ENCODE measurements at regions not wholly inside any gene's neighbourhood (a gene's known extent, or its start where the extent isn't known, plus 50 kb on each side); places are given as distances from the start of the nearest gene placed in this dataset.

DNA sequence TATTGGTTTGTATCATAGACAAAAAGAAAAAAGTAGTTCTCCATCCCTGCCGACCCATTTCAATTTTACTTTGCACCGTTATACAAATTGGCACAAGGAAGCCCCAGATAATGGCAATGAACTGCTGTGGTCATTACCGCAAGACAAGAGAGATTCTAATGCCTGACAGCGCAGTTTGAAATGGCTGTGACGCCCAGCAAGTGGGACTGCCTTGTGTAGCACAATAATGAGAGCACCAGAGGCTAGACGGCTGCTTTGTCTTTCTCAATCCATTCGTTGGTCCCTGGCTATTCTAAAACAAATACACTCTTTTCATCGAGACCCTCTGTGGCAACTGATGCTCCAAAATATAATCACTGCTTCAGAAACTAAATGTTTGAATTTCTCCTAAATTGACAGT, 192.4 kb upstream of the NEIL3 start:
- DNase-seq, result no peak

DNA sequence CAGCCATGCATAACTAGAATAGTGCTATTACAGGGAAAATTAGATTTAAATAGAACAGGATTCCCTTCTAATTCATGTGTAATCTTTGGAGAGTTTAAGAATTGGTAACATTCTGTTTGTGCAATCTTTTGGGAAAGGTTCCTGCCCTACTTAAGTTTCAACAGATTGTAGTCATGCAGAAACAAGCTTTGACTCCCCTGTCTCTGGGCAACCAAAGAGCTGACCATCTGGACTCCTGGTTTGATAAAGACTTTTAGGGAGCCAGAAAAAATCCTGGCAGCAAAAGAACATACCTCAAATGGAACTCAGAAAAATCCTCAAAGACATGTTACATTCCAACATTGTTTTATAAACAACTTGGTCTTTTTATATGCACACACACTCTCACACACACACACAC, 191.1 kb upstream of the NEIL3 start:
- no peak for DNase-seq

DNA sequence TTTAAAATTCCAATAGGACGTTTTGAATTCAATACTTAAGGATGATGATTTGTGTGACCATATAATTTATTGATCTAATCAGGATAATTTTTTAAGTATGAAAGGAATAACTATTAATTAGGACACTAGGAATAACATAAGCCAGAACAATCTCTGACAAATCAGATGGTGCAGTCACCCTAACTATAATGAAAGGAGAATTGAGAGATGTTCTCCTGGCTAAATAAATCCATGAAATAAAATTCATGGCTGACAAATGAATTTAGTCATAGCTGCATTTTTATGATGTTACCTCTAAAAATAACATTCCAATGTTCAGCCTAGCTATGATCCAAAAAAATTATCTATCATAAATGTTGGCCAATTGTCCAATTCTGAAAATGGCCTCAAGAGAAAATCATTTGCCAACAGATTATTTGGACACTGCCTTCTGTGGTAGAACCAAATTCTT, 190.6 kb upstream of the NEIL3 start:
- DNase-seq, result no peak

DNA sequence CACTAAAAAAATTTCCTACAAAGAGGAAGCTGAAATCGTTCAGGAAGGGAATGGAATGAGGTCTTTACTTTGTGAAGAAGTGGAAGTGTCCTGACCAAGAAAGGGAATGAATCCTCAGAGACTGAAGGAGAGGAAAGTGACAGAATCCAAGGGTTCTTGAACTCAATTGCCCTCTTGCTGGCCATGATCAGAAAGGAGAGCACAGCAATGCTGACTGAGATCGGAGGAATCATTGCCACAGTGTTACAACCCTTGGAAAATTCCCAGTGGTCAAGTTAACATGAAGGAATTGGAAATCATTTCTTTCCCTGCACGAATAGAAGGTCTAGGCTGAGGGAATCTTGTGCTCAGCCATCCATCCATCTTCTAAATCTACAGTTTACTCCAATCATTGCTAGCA, 190.0 kb upstream of the NEIL3 start:
- DNase-seq, result no peak

DNA sequence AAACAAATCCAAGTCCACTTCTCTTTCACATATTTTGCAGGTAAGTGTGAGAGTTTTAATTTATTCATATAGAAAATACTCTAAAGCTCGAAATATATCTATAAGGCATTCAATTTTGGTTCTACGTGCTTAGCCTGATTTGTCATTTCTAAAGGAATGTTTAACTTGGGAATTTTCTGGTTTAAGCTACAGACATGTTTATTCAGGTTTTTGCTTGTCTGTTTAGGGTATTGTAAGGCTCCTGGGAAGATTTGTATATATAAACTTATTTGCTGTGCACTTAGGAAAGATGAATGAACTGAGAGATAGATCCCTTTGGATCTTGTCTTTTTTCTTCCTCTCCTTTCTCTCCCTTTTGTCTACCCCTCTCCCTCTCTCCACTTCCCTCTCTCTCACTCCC, 185.9 kb upstream of the NEIL3 start:
- no peak for DNase-seq

DNA sequence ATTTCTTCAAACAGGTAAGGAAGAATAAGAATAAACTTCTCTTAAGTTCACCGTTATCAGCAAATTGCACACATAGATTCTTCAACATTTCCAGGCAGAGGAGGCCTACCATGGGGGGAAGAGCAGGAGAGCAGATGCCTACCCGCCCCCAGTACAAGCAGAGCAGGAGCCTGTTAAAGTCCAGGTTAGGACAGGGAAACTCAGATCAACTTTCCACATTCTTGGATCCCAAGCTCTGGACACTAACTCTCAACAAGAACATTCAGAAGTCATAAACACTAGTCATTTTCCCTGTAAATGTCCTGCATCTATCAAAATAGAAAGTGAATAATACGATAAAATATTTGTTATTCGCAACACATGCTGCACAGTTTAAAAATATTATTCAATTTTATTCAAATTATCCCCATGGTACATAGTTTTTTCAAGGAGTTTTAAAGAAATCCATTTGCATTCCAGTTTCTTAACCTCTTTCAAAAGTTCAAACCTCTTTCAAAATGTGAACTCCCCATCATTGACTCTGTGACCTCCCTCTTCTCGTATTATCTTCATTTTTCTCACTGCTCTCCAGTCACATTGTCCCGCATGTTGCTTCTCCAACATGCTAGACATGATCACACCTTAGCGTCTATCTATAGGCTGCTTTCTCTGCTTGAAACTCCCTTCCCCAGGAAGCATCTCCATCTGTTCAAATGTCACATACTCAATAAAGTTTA, 185.2 kb upstream of the NEIL3 start:
- no peak for DNase-seq

DNA sequence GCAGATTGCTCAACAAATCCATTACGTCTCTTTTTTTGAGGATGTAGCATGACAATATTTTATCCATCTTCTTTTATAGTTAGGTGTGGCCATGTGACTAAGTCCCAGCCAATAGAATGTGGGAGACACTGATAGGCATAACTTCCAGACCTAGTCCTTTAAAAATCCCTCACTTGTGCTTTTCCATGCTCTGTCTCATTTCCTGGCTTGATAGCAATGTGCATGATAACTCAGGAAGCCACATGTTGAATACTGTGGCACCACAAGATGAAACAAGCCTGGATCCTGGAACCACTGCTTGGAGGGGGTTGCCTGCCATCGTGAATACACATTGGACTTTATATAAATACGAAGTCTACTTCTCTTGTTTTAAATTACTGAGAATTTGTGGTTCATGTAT, 184.0 kb upstream of the NEIL3 start:
- DNase-seq, result no peak

DNA sequence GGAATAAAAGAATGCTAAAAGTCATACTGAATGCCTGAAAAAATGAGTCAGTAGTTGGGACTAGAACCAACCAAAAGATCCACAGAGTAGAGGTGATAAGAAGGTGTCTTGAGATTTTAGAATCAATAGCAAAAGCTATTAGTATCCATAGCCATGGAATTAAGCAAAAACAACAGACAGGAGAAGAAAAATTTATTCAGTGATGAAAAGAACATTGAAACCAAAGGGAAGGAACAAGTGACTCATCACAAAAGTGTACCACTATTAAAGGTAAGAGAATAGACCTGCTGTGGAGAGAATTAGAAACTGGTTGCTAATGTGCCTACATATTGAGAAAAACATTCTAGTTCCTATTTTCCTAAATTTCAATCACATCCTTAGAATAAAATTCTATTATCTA, 182.0 kb upstream of the NEIL3 start:
- no peak for DNase-seq

DNA sequence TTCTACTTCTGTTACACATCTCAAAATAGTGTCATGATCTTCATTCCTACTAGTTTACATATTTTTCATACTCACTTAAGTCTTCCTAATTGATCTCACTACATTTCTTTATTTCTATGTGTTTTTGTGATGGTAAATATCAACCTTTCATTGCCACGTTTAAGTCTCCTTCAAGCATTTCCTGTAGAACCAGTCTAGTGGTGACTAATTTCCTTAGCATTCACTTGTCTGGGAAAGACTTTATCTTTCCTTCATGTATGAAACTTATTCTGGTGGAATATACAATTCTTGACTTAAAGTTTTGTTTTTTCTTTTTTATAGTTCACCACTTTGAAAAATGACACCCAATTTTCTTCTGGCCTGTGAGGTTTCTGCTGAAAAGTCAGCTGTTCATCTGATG, 181.4 kb upstream of the NEIL3 start:
- DNase-seq, result no peak

DNA sequence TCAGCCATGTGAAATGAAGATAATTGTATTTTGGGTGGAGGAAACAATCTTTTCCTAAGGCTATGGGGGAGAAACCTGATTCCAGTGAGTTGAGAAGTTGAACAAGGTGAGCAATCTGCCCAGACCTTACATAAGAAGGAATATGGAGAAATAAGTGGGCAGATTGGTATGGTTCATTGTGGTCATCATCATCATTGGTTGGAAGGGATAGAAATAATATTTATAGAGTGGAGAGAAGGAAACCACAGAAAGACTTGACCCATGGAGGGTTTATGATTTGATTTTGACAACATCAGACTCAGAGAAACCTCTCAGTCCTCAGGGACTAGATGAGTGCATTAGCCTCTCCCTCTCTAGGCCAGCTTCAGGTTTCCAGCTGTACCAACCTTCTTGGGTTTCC, 177.9 kb upstream of the NEIL3 start:
- no peak for DNase-seq

DNA sequence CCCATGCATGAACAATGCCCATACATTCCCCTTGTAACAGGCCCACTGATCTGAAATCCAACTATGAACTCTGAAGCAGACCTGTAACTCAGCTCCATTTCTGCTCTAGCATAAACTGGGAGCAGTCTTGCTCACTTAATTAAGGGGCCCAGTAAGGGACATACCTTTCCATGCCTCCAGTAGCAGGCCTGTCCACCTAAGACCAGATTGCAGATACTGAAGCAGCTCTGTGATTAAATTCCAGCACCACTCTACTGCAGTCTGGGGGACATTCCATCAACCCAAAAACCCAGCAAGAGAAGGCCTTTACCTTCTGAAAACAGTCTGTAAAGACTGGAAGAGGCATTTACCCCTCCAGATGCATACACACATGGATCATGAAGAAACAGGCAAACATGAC, 162.0 kb upstream of the NEIL3 start:
- DNase-seq, result no peak

DNA sequence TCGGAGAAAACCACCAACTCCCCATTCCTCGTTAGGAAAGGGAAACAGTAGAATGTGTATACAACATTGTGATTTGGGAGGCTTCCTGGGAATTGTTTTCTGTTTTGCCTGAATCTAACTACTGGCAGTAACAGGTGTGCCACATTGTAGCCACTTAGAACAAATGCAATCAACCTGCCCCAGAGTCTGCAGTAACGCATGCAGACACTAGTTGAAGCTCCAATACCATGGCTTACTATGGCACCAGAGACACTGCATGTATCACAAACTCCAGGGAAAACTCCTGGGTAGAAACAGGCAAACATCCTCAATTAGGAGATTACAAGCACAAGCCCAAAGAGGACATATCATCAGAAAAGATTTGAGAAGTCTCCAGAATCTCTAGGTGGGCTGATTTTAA, 154.2 kb upstream of the NEIL3 start:
- DNase-seq, result no peak

DNA sequence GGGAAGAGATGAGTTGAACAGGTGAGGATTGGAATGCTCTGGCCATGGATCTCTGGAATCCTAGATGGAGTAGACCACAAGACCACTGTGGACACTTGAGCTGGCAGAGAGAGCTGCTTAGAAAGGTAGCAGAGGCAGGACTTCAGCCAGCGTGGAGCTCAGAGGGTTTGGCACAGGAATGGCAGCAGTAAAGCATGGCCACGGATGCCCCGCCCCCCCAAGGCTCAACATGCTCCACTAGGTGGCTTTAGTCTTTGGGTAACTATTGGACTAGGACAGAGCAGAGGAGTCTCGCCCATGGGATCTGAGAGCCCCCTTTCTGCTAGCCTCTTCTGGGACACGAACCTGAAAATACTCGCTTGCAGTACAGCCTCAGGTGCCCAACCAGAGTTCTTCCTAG, 150.1 kb upstream of the NEIL3 start:
- no peak for DNase-seq

DNA sequence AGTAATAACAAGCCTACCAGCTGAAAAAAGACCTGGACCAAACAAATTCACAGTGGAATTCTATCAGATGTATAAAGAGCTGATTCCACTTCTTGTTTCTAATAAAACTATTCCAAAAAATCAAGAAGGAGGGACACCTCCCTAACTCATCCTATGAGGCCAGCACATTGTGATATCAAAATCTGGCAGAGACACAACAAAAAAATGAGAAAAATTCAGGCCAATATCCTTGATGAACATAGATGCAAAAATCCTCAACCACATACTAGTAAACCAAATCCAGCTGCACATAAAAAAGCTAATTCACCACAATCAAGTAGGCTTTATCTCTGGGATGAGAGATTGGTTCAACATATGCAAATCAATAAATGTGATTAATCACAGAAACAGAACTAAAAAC, 147.9 kb upstream of the NEIL3 start:
- no peak for DNase-seq

DNA sequence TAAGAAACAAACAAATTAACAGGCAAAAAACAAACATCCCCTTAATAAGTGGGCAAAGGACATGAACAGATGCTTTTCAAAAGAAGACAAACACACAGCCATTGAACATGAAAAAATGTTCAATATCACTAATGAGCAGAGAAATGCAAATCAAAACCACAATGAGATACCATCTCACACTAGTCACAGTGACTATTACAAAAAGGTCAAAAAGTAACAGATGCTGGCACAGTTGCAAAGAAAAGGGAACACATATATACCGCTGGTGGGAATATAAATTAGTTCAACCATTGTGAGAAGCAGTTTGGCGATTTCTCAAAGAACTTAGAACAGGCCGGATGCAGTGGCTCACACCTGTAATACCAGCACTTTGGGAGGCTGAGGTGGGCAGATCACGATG, 146.1 kb upstream of the NEIL3 start:
- no peak for DNase-seq

DNA sequence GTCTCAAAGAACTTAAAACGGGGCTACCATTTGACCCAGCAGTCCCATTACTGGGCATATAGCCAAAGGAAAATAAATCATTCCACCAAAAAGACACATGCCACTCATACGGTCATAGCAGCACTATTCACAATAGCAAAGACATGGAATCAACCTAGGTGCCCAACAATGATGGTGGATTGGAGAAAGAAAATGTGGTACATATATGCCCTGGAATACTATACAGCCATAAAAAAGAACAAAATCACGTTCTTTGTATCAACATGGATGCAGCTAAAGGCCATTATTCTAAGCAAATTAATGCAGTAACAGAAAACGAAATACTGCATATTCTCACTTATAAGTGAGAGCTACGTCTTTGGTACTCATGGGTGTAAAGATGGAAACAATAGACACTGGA, 138.1 kb upstream of the NEIL3 start:
- no peak for DNase-seq

DNA sequence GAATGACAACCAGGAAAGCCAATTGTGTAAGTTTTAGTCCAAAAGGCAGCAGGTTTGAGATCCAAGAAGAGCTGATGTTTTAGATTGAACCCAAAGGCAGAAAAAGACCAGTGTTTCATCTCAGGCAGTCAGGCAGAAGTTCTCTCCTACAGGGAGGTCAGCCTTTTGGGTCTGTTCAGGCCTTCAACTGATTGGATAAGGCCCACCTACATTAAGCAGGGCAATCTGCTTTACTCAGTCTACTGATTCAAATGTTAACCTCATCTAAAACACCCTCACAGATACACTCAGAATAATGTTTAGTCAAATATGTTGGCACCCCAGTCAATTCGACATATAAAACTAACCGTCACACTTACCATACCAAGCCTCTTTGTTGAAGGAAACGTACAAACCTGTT, 134.2 kb upstream of the NEIL3 start:
- DNase-seq, result no peak

DNA sequence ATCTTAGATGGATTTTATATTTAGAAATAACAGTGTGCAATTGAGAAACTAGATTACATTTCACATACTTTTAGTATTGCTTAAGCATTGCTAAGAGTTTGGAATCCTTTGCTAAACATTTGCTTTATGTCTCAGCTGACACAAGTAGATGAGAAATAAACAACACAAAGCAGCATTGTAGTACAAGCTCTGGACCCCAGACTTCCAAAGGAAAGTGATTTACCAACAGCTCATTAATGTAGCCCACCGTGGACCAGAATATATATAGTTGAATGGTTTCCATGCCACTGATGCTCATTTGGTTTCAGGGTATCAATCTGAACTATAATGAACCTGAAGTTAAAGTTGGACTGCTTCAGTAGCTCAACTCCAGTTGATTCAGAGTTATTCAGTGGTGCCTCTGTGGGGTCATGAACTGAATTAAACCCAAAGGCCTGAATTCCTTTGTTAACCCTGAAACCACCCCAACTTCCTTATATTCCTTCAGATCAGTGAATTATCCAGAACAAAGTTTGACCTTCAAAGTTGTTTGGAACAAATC, 132.1 kb upstream of the NEIL3 start:
- DNase-seq, result no peak

DNA sequence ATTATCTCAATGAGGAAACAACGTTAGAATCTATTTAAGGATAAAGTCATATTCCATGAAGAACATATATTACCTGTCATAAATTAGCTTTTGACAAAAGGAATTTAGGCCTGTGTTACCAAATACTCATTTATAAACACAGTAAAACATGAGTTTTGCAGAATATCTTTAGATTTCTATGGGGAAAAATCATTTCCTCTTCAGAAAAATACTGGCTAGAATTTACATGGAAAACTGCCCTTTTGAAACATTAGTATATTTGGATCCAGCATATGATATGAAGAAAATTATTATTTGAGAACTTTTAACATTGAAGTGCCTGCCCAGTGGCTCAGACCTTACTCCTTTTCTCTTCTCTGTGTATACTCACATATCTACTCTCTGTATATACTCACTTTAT, 131.4 kb upstream of the NEIL3 start:
- DNase-seq, result no peak

DNA sequence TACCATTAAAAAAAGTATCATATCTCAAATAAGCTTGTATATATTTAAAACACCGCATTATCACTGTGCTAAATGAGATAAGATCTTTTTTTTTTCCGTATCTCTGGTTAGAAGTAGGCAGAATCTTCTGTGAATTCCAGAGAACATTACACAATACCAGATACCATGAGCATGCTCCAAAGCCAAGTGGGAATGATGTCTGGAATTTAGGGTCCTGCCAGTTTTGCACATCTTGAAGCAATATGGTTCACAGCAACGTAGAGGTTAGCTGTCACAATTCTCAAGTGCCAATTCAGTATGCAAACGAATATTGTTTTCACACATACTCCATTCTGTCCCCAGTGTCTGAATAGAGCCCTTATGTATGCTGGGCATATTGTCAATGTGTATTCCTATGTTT, 127.5 kb upstream of the NEIL3 start:
- no peak for DNase-seq

DNA sequence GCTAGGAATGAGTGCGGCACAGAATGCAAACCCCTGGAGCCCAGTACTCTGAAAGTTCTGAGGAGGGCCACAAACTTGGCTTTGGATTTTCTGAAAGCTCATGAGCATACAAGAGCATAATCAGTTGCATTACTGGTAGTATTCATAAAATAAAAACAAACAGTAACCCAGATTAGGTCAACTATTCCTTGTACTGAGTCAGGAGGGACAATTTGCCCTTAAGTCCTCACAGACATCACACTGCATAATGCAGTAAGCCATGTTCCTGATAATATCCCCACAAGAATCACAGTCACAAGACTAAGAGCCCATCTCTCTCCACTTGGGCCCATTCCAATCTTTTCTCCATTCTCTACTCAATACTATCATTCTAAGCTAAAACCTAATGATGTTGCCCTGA, 126.9 kb upstream of the NEIL3 start:
- no peak for DNase-seq

DNA sequence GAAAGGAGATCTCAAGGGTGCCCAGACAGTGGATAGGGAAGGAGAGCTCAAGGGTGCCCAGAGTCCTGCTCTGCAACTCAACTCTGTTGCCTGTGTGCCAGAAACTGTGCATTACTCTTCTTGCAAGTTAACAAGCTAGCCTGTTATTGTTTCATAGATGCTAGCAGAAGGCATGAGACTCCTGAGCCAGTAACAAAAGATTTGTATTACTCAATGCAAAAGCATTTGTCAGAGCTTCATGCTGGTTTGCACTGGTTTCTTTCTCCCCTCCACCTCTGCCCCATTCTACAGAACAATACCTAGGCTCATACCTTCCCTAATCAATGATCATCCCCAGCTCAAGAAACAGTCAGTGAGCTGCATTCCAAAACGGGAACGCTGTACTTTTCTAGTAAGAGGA, 124.5 kb upstream of the NEIL3 start:
- DNase-seq, result no peak

DNA sequence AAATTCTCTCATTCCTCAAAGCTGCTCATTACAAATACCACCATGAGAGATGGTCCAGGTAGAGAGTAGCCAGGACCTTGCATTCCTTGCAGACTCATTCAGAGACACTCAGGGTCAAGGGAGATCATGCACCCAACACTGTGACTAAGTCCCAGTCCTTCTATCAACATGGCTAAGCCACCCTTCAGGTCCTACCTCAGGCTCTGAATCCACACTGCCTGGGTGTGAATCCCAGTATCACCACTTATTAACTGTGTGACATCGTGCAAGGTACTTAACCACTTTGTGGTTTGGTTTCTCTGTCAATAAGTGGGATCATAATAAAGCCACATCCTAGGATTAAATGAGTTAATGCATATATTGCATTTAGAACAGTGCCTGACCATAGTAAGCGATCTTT, 124.1 kb upstream of the NEIL3 start:
- DNase-seq, result no peak

DNA sequence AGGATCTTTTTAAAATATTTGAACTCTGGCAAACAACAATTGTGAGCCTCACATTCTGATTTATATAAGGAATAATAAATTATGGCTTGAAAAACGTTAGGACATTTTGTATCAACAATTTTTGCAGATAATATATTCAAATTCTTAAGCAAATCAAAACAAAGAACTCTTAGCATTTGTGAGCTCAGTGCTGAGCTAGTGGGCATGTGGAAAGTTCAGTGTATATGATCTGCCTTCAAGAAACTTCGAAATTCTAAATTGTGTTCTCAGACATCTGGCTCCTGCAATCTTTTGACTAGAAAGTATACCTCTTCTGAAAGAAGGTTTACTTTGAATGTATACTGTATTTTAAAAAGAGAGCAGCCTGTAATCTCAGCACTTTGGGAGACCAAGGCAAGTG, 122.3 kb upstream of the NEIL3 start:
- DNase-seq, result no peak

DNA sequence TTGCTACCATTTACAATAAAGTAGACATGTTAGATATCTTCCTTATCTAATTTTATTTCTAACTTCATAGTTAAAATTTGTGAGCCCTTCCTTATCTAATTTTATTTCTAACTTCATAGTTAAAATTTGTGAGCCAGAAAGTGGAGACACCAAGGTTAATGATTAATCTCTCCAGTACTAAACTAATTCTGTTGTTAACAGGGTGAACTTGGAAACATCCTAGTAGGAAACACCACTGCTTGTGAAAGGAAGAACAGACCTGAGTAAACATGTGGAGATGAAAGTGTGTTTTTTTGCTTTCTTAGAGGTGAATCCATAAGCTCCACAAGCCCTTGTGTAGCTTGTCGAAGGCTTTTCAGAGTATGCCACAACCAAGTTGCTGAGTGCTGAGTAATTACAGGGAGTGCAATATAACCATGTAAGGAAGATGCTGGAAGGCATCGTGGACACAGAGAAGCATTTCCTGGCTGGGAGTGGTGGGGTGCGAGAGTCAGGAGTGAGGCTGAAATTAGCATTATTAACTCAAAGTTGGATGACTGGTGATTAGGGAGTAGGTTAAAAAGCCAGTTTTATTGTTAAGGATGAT, 118.6 kb upstream of the NEIL3 start:
- DNase-seq, result no peak
